GM19463 (cell line): ENCODE measurements at regions not wholly inside any gene's neighbourhood (a gene's known extent, or its start where the extent isn't known, plus 50 kb on each side); places are given as distances from the start of the nearest gene placed in this dataset.

Experiments used
- ATAC-seq: cut with Tn5 transposase; IDR thresholded peaks from one replicate; pipeline ENCODE4 v1.9.1; 2021; ENCODE audit warnings: mild to moderate bottlenecking, moderate library complexity; ENCODE audit not compliant: unreplicated experiment

DNA sequence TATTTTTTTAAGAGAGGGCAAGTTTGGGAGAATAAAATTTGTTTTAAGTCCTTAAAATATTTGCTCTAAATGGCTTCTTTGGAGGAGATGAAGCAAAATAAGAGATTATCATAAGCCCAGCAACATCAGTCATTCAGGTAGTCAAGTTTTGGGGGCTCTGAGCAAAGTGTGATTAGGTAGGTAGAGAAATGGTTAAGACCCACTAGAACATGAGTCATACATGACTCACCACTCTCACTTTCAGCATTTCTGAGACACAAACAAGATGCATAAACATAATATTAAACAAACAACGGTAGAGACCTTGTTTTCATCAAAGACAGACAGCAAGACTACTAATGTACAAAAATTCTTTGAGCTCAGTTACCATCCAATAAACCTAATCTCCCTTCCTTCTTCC, 272.2 kb downstream of the LMO4 start:
- ATAC-seq: no peak

GRCh38 chr1:87603626-87604025, 274.9 kb downstream of the LMO4 start:
- ATAC-seq: no peak

- no peak for ATAC-seq
Observed at GRCh38 chr1:87612956-87613355, 284.3 kb downstream of the LMO4 start.

- ATAC-seq: no peak
Observed at GRCh38 chr1:87615491-87615890, 286.8 kb downstream of the LMO4 start.

DNA sequence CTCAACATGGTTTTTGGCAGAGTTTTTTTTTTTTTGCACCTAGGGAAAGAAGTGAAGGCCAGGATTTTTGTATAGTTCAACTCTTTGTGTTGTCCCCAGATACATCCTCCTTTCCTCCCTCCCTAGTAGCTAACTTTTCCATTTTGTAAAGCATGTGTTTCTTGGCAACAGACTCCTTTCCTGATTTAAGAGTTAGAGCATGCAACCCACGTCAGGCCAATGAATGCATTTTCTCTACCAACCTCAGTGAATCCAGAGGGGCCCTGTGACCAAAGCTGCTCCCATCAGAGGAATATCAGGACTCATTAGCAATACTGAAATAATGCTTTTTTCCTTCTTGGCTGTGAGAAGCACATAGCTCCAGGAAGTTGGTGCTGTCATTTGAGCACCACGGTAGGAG, 287.2 kb downstream of the LMO4 start:
- ATAC-seq: no peak

- no peak for ATAC-seq
Observed at GRCh38 chr1:87620807-87621206, 292.1 kb downstream of the LMO4 start.

- no peak for ATAC-seq
Observed at GRCh38 chr1:87629673-87630072, 301.0 kb downstream of the LMO4 start.

GRCh38 chr1:87632232-87632631, 303.6 kb downstream of the LMO4 start:
- ATAC-seq: no peak

GRCh38 chr1:87636198-87636892, 307.7 kb downstream of the LMO4 start:
- no peak for ATAC-seq

DNA sequence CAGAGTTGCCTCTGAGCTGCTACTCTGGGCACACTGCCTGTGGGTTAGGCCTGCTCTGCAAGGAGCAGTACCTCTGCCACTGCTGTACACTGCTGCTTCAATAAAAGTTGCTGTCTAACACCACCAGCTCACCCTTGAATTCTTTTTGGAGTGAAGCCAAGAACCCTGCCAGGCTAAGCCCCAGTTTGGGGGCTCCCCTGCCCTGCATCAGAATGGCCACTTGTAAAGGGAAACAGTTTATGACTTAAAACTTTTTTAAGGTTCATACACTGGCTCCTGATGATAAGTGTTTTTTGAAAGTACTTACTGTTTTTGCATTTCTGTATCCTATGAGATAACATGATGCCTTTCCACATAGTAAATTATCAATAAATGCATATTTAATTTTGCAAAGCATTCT, 310.0 kb downstream of the LMO4 start:
- ATAC-seq: no peak

DNA sequence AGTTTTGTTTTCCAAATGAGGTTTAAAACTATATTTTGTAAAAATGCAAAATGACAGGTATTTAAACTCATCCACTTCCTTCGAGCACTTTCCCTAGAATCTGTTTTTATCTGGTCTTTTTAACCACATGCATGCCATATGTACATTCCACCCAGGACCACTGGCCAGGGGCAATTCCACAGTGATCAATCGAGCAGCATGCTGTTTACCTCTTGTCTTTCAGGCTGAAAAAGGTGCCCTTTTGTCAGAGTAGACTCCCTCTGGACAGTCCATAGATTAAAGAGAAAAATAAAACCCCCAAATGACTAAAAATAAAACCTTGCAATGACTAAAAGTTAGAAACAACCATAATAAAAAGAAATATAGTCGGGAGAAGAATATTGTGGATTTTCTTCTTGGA, 313.3 kb downstream of the LMO4 start:
- no peak for ATAC-seq

GRCh38 chr1:87642581-87643221, 314.0 kb downstream of the LMO4 start:
- no peak for ATAC-seq

GRCh38 chr1:87644033-87644578, 315.4 kb downstream of the LMO4 start:
- no peak for ATAC-seq

DNA sequence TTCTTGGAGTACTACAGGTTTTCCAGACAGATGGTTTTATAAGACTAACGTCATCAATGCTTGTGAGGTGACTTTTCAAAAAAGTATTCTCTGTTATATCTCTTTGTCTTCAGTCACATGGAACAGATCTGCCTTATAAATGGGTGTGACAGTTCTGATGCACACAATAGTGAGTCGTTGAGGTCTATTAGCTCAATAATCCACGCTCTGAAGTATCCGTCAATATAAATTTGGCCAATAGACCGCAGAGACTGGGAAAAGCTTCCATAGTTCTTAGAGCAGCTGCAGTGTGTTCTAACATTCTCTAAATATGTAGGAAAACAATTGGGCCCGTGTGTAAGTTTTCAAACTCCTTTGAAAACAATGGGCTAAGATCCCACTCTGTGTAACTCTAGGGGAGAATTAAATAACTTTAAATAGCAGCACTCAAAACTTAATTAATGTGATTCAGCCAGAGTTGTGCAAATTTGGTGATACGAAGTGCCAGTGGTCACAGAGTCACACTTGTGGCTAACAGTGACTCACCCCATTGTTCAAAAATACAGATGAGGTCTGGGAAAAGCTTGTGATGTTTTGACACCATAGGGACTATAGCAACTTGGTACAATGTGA, 316.0 kb downstream of the LMO4 start:
- ATAC-seq: no peak

DNA sequence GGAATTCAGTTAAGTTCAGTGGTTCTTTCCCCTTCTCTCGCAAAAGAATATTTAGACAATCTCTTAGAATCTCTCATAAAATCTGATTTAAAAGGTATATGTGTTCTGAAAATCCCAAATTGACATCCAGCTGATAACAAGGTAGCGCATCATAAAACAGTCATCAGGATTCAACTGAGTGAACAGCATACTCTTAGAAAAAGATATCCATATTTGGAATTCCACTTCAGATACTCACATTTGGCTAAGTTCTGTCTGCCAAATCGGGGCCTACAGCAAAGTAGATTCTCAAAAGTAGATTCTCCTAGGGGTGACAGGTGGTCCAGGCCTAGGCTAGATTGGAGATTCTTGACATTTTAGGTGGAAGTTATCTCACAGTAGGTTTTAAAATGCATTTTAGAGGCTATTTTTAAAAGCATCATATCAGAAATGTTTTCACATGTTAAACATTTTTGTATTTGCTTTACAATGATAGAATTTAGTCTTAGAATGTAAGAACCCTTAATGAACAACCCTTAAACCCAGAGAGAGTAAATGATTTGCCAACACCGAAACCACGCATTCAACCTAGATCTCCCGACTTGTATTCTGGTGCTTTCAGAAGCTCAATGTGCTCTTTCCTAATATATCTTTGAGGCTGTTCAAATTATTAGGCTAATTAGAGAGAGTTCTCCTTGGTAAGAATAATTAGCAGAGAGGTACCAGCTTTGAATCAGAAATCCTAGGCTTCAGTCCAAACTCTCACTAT, 318.9 kb downstream of the LMO4 start:
- no peak for ATAC-seq

GRCh38 chr1:87648323-87649119, 319.8 kb downstream of the LMO4 start:
- no peak for ATAC-seq

- no peak for ATAC-seq
Observed at GRCh38 chr1:87650306-87650705, 321.6 kb downstream of the LMO4 start.

- no peak for ATAC-seq
Observed at GRCh38 chr1:87652176-87652575, 323.5 kb downstream of the LMO4 start.

DNA sequence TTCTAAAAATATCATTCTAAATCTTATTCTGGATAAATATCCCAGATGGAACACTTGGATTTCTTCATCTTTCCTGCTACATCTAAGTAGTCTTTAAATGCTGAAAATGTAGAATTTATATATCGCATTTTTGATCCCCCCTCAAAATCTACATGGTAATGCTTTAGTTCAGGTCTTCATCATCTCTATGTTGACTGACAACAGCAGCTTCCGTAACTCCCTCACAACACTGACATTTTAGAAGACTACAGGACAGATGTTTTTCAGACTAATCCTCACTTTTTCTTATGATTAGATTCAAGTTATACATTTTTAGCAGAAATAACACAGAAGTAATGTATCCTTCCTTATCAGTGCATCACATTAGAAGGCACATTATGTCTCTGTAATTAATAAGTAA, 336.5 kb downstream of the LMO4 start:
- ATAC-seq: no peak

GRCh38 chr1:87666681-87667080, 338.0 kb downstream of the LMO4 start:
- ATAC-seq: no peak

GRCh38 chr1:87669674-87670073, 341.0 kb downstream of the LMO4 start:
- no peak for ATAC-seq
